Activated T-cell treated with anti-CD3 and anti-CD28 coated beads for 1 hour (primary cell): ENCODE measurements at regions not wholly inside any gene's neighbourhood (a gene's known extent, or its start where the extent isn't known, plus 50 kb on each side); places are given as distances from the start of the nearest gene placed in this dataset.

Source experiments
- DNase-seq: peaks from one replicate; pipeline ENCODE4 v3.0.0-alpha.2; 2020; ENCODE audit warnings: low read depth

- no peak for DNase-seq
Measured at GRCh38 chr14:95410838-95411237, 91.1 kb upstream of the CLMN start.

- no peak for DNase-seq
Measured at GRCh38 chr14:95409477-95410272, 90.0 kb upstream of the CLMN start.

GRCh38 chr14:95408731-95409476 lies 89.2 kb upstream of the CLMN start:
- DNase-seq: no peak

GRCh38 chr14:95407354-95407753 lies 87.6 kb upstream of the CLMN start:
- DNase-seq: no peak

- DNase-seq: no peak
Measured at GRCh38 chr14:95406756-95407277, 87.1 kb upstream of the CLMN start.

- no peak for DNase-seq
Measured at GRCh38 chr14:95404583-95404982, 84.9 kb upstream of the CLMN start.

GRCh38 chr14:95402578-95402977 lies 82.9 kb upstream of the CLMN start:
- no peak for DNase-seq

GRCh38 chr14:95402176-95402575 lies 82.5 kb upstream of the CLMN start:
- no peak for DNase-seq

GRCh38 chr14:95398630-95399547 lies 79.2 kb upstream of the CLMN start:
- DNase-seq: no peak

- DNase-seq: no peak
Measured at GRCh38 chr14:95397325-95397724, 77.6 kb upstream of the CLMN start.

GRCh38 chr14:95396221-95396620 lies 76.5 kb upstream of the CLMN start:
- no peak for DNase-seq

GRCh38 chr14:95395098-95395737 lies 75.5 kb upstream of the CLMN start:
- no peak for DNase-seq

GRCh38 chr14:95394297-95395097 lies 74.8 kb upstream of the CLMN start:
- no peak for DNase-seq

- DNase-seq: no peak
Measured at GRCh38 chr14:95392841-95393240, 73.1 kb upstream of the CLMN start.

GRCh38 chr14:95391331-95391730 lies 71.6 kb upstream of the CLMN start:
- DNase-seq: no peak

GRCh38 chr14:95389471-95390011 lies 69.8 kb upstream of the CLMN start:
- DNase-seq: no peak

GRCh38 chr14:95388699-95389098 lies 69.0 kb upstream of the CLMN start:
- no peak for DNase-seq

GRCh38 chr14:95387826-95388445 lies 68.2 kb upstream of the CLMN start:
- DNase-seq: no peak

GRCh38 chr14:95386536-95387095 lies 66.9 kb upstream of the CLMN start:
- no peak for DNase-seq

GRCh38 chr14:95385701-95386100 lies 66.0 kb upstream of the CLMN start:
- no peak for DNase-seq
